ENCODE measurements at regions not wholly inside any gene's neighbourhood (a gene's known extent, or its start where the extent isn't known, plus 50 kb on each side); places are given as distances from the start of the nearest gene placed in this dataset.

DNA sequence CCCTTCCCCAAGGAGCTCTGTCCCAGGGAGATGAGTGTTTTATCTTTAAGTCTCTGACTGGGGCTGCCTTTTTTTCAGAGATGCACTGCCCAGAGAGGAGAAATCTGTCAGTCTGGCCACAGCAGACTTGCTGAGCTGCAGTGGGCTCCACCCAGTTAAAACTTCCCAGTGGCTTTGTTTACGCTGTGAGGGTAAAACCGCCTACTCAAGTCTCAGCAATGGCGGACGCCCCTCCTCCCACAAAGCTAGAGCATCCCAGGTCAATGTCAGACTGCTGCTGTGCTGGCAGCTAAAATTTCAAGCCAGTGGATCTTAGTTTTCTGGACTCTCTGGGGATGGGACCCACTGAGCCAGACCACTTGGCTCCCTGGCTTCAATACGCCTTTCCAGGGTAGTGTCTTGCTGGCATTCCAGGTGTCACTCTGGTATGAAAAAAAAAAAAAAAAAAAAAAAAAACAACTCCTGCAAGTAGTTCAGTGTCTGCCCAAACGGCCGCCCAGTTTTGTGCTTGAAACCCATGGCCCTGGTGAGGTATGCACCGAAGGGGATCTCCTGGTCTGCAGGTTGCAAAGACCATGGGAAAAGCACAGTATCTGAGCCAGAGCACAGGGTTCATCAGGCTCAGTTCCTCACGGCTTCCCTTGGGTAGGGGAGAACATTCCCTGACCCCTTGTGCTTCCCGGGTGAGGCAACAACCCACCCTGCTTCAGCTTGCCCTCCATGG lies 1616.1 kb upstream of the ADGRL3 start:
- ATAC-seq (no peak), FAIRE-seq (no peak), DNase-seq (ENCODE audit: low spot score) (no peak)
- Histone ChIP-seq H2AFZ (ENCODE audit: low read length) (no peak overlapping the region), H3K79me2 (ENCODE audit: insufficient read depth, low read length) (no peaks in the 10 kb centered on the region), H3K27ac (ENCODE audit: extremely low read length, insufficient read depth, low read length) (no peak overlapping the region), H3K36me3 (replicated peaks in 1 of 2; ENCODE audit: control insufficient read depth in 1 of 2, insufficient read depth in 2 of 2, low read length in 2 of 2) (no peaks in the 10 kb centered on the region), H3K9ac (ENCODE audit: insufficient read depth, low read depth, low read length) (no peak overlapping the region), H3K4me2 (ENCODE audit: low read depth, low read length) (no peak overlapping the region), H4K20me1 (ENCODE audit: insufficient read depth, low read length) (no peaks in the 10 kb centered on the region), H3K4me1 (ENCODE audit: insufficient read depth, low read length) (no peaks in the 10 kb centered on the region), H3K9me3 (ENCODE audit: low read length) (no peaks in the 10 kb centered on the region; the same call in none of the 2 replicates), H3K27me3 (ENCODE audit: control insufficient read depth in 1 of 2, insufficient read depth in 2 of 2, low read length in 2 of 2) (no peaks in the 10 kb centered on the region), H3K4me3 (replicated peaks in 1 of 3; ENCODE audit: insufficient read depth in 1 of 3, low read depth in 2 of 3, low read length in 3 of 3) (no peak overlapping the region)
- in situ Hi-C loops (cut with HindIII; ENCODE audit: extremely low pct_ligation_motif_present, low pct_unique_long_range_greater_than_20kb) (no loop called here), intact Hi-C loops (cut with micrococcal nuclease; ENCODE audit: unreplicated experiment) (no loop called here)
- CTCF ChIA-PET (ENCODE audit: low intra/inter-chr PET ratio, low total read pairs), result no interaction called here
- POLR2A ChIA-PET, result no interaction called here
- no TSS peak for BruUV-seq (replicated peaks)
- WGBS (ENCODE audit: low lambda C conversion rate), result 13% methylated on average over 6 of the region's 10 CpGs
- TF ChIP-seq, protein P1, sequence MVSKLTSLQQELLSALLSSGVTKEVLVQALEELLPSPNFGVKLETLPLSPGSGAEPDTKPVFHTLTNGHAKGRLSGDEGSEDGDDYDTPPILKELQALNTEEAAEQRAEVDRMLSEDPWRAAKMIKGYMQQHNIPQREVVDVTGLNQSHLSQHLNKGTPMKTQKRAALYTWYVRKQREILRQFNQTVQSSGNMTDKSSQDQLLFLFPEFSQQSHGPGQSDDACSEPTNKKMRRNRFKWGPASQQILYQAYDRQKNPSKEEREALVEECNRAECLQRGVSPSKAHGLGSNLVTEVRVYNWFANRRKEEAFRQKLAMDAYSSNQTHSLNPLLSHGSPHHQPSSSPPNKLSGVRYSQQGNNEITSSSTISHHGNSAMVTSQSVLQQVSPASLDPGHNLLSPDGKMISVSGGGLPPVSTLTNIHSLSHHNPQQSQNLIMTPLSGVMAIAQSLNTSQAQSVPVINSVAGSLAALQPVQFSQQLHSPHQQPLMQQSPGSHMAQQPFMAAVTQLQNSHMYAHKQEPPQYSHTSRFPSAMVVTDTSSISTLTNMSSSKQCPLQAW (CRISPR knock-in tag; IDR thresholded peaks at IDR 0.05), result no peak
- TF ChIP-seq, protein P2, sequence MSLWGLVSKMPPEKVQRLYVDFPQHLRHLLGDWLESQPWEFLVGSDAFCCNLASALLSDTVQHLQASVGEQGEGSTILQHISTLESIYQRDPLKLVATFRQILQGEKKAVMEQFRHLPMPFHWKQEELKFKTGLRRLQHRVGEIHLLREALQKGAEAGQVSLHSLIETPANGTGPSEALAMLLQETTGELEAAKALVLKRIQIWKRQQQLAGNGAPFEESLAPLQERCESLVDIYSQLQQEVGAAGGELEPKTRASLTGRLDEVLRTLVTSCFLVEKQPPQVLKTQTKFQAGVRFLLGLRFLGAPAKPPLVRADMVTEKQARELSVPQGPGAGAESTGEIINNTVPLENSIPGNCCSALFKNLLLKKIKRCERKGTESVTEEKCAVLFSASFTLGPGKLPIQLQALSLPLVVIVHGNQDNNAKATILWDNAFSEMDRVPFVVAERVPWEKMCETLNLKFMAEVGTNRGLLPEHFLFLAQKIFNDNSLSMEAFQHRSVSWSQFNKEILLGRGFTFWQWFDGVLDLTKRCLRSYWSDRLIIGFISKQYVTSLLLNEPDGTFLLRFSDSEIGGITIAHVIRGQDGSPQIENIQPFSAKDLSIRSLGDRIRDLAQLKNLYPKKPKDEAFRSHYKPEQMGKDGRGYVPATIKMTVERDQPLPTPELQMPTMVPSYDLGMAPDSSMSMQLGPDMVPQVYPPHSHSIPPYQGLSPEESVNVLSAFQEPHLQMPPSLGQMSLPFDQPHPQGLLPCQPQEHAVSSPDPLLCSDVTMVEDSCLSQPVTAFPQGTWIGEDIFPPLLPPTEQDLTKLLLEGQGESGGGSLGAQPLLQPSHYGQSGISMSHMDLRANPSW (CRISPR knock-in tag; IDR thresholded peaks at IDR 0.05; ENCODE audit: borderline replicate concordance), result no peak
- TF ChIP-seq ZNF724P (CRISPR knock-in tag; IDR thresholded peaks at IDR 0.05; ENCODE audit: borderline replicate concordance) (no peak), ZBTB37 (CRISPR knock-in tag; IDR thresholded peaks at IDR 0.05) (no peak), ATM (IDR thresholded peaks at IDR 0.05; ENCODE audit: borderline replicate concordance) (no peak), ISX (CRISPR knock-in tag; conservative IDR thresholded peaks at IDR 0.05) (no peak), ISL2 (CRISPR knock-in tag; IDR thresholded peaks at IDR 0.05) (no peak), MLLT10 (CRISPR knock-in tag; IDR thresholded peaks at IDR 0.05) (no peak), ZNF230 (CRISPR knock-in tag; IDR thresholded peaks at IDR 0.05) (no peak), HOMEZ (CRISPR knock-in tag; IDR thresholded peaks at IDR 0.05; ENCODE audit: low read depth) (no peak)
- TF ChIP-seq, protein P3, sequence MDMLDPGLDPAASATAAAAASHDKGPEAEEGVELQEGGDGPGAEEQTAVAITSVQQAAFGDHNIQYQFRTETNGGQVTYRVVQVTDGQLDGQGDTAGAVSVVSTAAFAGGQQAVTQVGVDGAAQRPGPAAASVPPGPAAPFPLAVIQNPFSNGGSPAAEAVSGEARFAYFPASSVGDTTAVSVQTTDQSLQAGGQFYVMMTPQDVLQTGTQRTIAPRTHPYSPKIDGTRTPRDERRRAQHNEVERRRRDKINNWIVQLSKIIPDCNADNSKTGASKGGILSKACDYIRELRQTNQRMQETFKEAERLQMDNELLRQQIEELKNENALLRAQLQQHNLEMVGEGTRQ (IDR thresholded peaks at IDR 0.05; ENCODE audit: low read depth, low read length), result no peak
- TF ChIP-seq, protein P3 (CRISPR knock-in tag; IDR thresholded peaks at IDR 0.05; ENCODE audit: borderline replicate concordance), result no peak
- TF ChIP-seq, protein P4, sequence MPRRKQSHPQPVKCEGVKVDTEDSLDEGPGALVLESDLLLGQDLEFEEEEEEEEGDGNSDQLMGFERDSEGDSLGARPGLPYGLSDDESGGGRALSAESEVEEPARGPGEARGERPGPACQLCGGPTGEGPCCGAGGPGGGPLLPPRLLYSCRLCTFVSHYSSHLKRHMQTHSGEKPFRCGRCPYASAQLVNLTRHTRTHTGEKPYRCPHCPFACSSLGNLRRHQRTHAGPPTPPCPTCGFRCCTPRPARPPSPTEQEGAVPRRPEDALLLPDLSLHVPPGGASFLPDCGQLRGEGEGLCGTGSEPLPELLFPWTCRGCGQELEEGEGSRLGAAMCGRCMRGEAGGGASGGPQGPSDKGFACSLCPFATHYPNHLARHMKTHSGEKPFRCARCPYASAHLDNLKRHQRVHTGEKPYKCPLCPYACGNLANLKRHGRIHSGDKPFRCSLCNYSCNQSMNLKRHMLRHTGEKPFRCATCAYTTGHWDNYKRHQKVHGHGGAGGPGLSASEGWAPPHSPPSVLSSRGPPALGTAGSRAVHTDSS (CRISPR knock-in tag; conservative IDR thresholded peaks at IDR 0.05), result no peak
